GM21381 (cell line): ENCODE measurements at regions not wholly inside any gene's neighbourhood (a gene's known extent, or its start where the extent isn't known, plus 50 kb on each side); places are given as distances from the start of the nearest gene placed in this dataset.

Experiments used
- ATAC-seq: cut with Tn5 transposase; IDR thresholded peaks from one replicate; pipeline ENCODE4 v1.9.1; 2021; ENCODE audit warnings: mild to moderate bottlenecking, moderate library complexity; ENCODE audit not compliant: unreplicated experiment

GRCh38 chr13:70347947-70348620 is 239.8 kb upstream of the KLHL1 start:
- no peak for ATAC-seq

- ATAC-seq = no peak
Observed at GRCh38 chr13:70339738-70340137, 231.5 kb upstream of the KLHL1 start.

- ATAC-seq = no peak
Observed at GRCh38 chr13:70338609-70339008, 230.4 kb upstream of the KLHL1 start.

- ATAC-seq = no peak
Observed at GRCh38 chr13:70336866-70337265, 228.6 kb upstream of the KLHL1 start.

GRCh38 chr13:70333752-70334151 is 225.5 kb upstream of the KLHL1 start:
- ATAC-seq = no peak

- no peak for ATAC-seq
Observed at GRCh38 chr13:70330697-70331361, 222.6 kb upstream of the KLHL1 start.

GRCh38 chr13:70324519-70324918 is 216.3 kb upstream of the KLHL1 start:
- ATAC-seq = no peak

GRCh38 chr13:70311191-70311590 is 202.9 kb upstream of the KLHL1 start:
- no peak for ATAC-seq

GRCh38 chr13:70310396-70311119 is 202.3 kb upstream of the KLHL1 start:
- no peak for ATAC-seq

- no peak for ATAC-seq
Observed at GRCh38 chr13:70297189-70297616, 189.0 kb upstream of the KLHL1 start.

GRCh38 chr13:70284371-70284770 is 176.1 kb upstream of the KLHL1 start:
- no peak for ATAC-seq

- no peak for ATAC-seq
Observed at GRCh38 chr13:70275841-70276240, 167.6 kb upstream of the KLHL1 start.

- ATAC-seq = no peak
Observed at GRCh38 chr13:70255406-70255991, 147.2 kb upstream of the KLHL1 start.

GRCh38 chr13:70253834-70254233 is 145.6 kb upstream of the KLHL1 start:
- ATAC-seq = no peak

- ATAC-seq = no peak
Observed at GRCh38 chr13:70253411-70253810, 145.2 kb upstream of the KLHL1 start.

- no peak for ATAC-seq
Observed at GRCh38 chr13:70249332-70250064, 141.2 kb upstream of the KLHL1 start.

GRCh38 chr13:70237131-70237530 is 128.9 kb upstream of the KLHL1 start:
- no peak for ATAC-seq

- ATAC-seq = no peak
Observed at GRCh38 chr13:70235565-70235964, 127.3 kb upstream of the KLHL1 start.

GRCh38 chr13:70223911-70224310 is 115.7 kb upstream of the KLHL1 start:
- no peak for ATAC-seq

- no peak for ATAC-seq
Observed at GRCh38 chr13:70222926-70223325, 114.7 kb upstream of the KLHL1 start.

- no peak for ATAC-seq
Observed at GRCh38 chr13:70218618-70219017, 110.4 kb upstream of the KLHL1 start.
